ENCODE measurements at regions not wholly inside any gene's neighbourhood (a gene's known extent, or its start where the extent isn't known, plus 50 kb on each side); places are given as distances from the start of the nearest gene placed in this dataset.
"Not testable (repeated sequence)": the region's sequence is repeated elsewhere in the genome, so short reads cannot be mapped to it uniquely, and the experiment has no call there.

GRCh38 chr9:111271047-111271446 lies 59.0 kb downstream of the OR2K2 start:
- no peak overlapping the region for H3K4me3 ChIP-seq (ENCODE audit: control insufficient read depth in 2 of 3, extremely low read depth in 1 of 3, insufficient read depth in 2 of 3, low read depth in 1 of 3, low read length in 3 of 3)
- no peaks in the 10 kb centered on the region for H4K20me1 ChIP-seq (ENCODE audit: control insufficient read depth, extremely low read depth, insufficient read depth, low read length)
- FAIRE-seq (no peak), DNase-seq (ENCODE audit: low read depth, low spot score) (no peak)
- H3K27ac ChIP-seq (ENCODE audit: control insufficient read depth, insufficient read depth, low read length): no peak overlapping the region
- H3K9me3 ChIP-seq (ENCODE audit: control insufficient read depth, low read depth, low read length): no peaks in the 10 kb centered on the region
- no peak overlapping the region for H2AFZ ChIP-seq (ENCODE audit: control insufficient read depth, low read length)
- no peaks in the 10 kb centered on the region for H3K36me3 ChIP-seq (ENCODE audit: control insufficient read depth in 2 of 2, extremely low read depth in 1 of 2, insufficient read depth in 2 of 2, low read length in 2 of 2)
- TF ChIP-seq CTCF (optimal IDR thresholded peaks at IDR 0.05 in 1 of 3, IDR thresholded peaks at IDR 0.05 in 1 of 3, conservative IDR thresholded peaks at IDR 0.05 in 1 of 3; ENCODE audit: extremely low read depth in 1 of 3, insufficient read depth in 2 of 3, low read length in 3 of 3): no peak
- TF ChIP-seq EZH2 (IDR thresholded peaks at IDR 0.05; ENCODE audit: low read length): no peak
- no peaks in the 10 kb centered on the region for H3K4me1 ChIP-seq (ENCODE audit: control insufficient read depth, extremely low read depth, insufficient read depth, low read length)
- H3K4me2 ChIP-seq (ENCODE audit: control insufficient read depth, extremely low read depth, insufficient read depth, low read depth, low read length): no peak overlapping the region
- peaks cover 4% of the 10 kb centered on the region for H3K27me3 ChIP-seq (ENCODE audit: control insufficient read depth, extremely low read depth, insufficient read depth, low read length)
- H3K9ac ChIP-seq (ENCODE audit: control insufficient read depth, extremely low read depth, insufficient read depth, low read length): no peak overlapping the region
- H3K9me1 ChIP-seq (ENCODE audit: control insufficient read depth, extremely low read depth, insufficient read depth, low read length): no peaks in the 10 kb centered on the region
- H3K79me2 ChIP-seq (ENCODE audit: control insufficient read depth, insufficient read depth, low read length): no peaks in the 10 kb centered on the region
- dilution Hi-C loops (cut with MboI; ENCODE audit: extremely low pct_ligation_motif_present, low sequenced_read_pairs): no loop called here

GRCh38 chr9:111266024-111266423 lies 64.0 kb downstream of the OR2K2 start:
- H3K27ac ChIP-seq (ENCODE audit: control insufficient read depth, insufficient read depth, low read length); H3K79me2 ChIP-seq (ENCODE audit: control insufficient read depth, insufficient read depth, low read length); H3K36me3 ChIP-seq (ENCODE audit: control insufficient read depth in 2 of 2, extremely low read depth in 1 of 2, insufficient read depth in 2 of 2, low read length in 2 of 2); FAIRE-seq; H3K9me3 ChIP-seq (ENCODE audit: control insufficient read depth, low read depth, low read length); H3K4me2 ChIP-seq (ENCODE audit: control insufficient read depth, extremely low read depth, insufficient read depth, low read depth, low read length); H3K4me1 ChIP-seq (ENCODE audit: control insufficient read depth, extremely low read depth, insufficient read depth, low read length); DNase-seq (ENCODE audit: low read depth, low spot score); H2AFZ ChIP-seq (ENCODE audit: control insufficient read depth, low read length); H3K4me3 ChIP-seq (ENCODE audit: control insufficient read depth in 2 of 3, extremely low read depth in 1 of 3, insufficient read depth in 2 of 3, low read depth in 1 of 3, low read length in 3 of 3); H3K9ac ChIP-seq (ENCODE audit: control insufficient read depth, extremely low read depth, insufficient read depth, low read length); H3K9me1 ChIP-seq (ENCODE audit: control insufficient read depth, extremely low read depth, insufficient read depth, low read length); dilution Hi-C loops (cut with MboI; ENCODE audit: extremely low pct_ligation_motif_present, low sequenced_read_pairs); H3K27me3 ChIP-seq (ENCODE audit: control insufficient read depth, extremely low read depth, insufficient read depth, low read length); H4K20me1 ChIP-seq (ENCODE audit: control insufficient read depth, extremely low read depth, insufficient read depth, low read length): not testable (repeated sequence)

GRCh38 chr9:111263116-111263515 lies 66.9 kb downstream of the OR2K2 start:
- H2AFZ ChIP-seq (ENCODE audit: control insufficient read depth, low read length): no peak overlapping the region
- H3K4me1 ChIP-seq (ENCODE audit: control insufficient read depth, extremely low read depth, insufficient read depth, low read length): no peaks in the 10 kb centered on the region
- no peak overlapping the region for H3K9ac ChIP-seq (ENCODE audit: control insufficient read depth, extremely low read depth, insufficient read depth, low read length)
- TF ChIP-seq EZH2 (IDR thresholded peaks at IDR 0.05; ENCODE audit: low read length): no peak
- H3K27me3 ChIP-seq (ENCODE audit: control insufficient read depth, extremely low read depth, insufficient read depth, low read length): peaks cover 3% of the 10 kb centered on the region
- no peaks in the 10 kb centered on the region for H3K36me3 ChIP-seq (ENCODE audit: control insufficient read depth in 2 of 2, extremely low read depth in 1 of 2, insufficient read depth in 2 of 2, low read length in 2 of 2)
- no peak overlapping the region for H3K27ac ChIP-seq (ENCODE audit: control insufficient read depth, insufficient read depth, low read length)
- no peaks in the 10 kb centered on the region for H3K79me2 ChIP-seq (ENCODE audit: control insufficient read depth, insufficient read depth, low read length)
- H3K4me2 ChIP-seq (ENCODE audit: control insufficient read depth, extremely low read depth, insufficient read depth, low read depth, low read length): no peak overlapping the region
- H3K9me1 ChIP-seq (ENCODE audit: control insufficient read depth, extremely low read depth, insufficient read depth, low read length): no peaks in the 10 kb centered on the region
- no peaks in the 10 kb centered on the region for H3K9me3 ChIP-seq (ENCODE audit: control insufficient read depth, low read depth, low read length)
- H4K20me1 ChIP-seq (ENCODE audit: control insufficient read depth, extremely low read depth, insufficient read depth, low read length): no peaks in the 10 kb centered on the region
- no peak for DNase-seq (ENCODE audit: low read depth, low spot score)
- no peak for FAIRE-seq
- no peak overlapping the region for H3K4me3 ChIP-seq (ENCODE audit: control insufficient read depth in 2 of 3, extremely low read depth in 1 of 3, insufficient read depth in 2 of 3, low read depth in 1 of 3, low read length in 3 of 3)
- dilution Hi-C loops (cut with MboI; ENCODE audit: extremely low pct_ligation_motif_present, low sequenced_read_pairs): no loop called here

All from keratinocyte (primary cell).